GM12873 (cell line): ENCODE measurements at regions not wholly inside any gene's neighbourhood (a gene's known extent, or its start where the extent isn't known, plus 50 kb on each side); places are given as distances from the start of the nearest gene placed in this dataset.

Experiments
- CTCF ChIP-seq: IDR thresholded peaks from 2 replicates; pipeline ENCODE4 v1.5.1; 2012; ENCODE audit warnings: low read depth, mild to moderate bottlenecking, moderate library complexity, low read length, control low read depth; ENCODE audit not compliant: insufficient read depth; ENCODE audit errors: missing control alignments

- TF ChIP-seq CTCF, result no peak
Measured at GRCh38 chr14:83912032-83912642, 1617.8 kb upstream of the FLRT2 start.

GRCh38 chr14:83913476-83913875, 1616.5 kb upstream of the FLRT2 start:
- no peak for TF ChIP-seq CTCF

- no peak for TF ChIP-seq CTCF
Measured at GRCh38 chr14:83918546-83918945, 1611.4 kb upstream of the FLRT2 start.

- TF ChIP-seq CTCF, result no peak
Measured at GRCh38 chr14:83923842-83924241, 1606.1 kb upstream of the FLRT2 start.

- no peak for TF ChIP-seq CTCF
Measured at GRCh38 chr14:83924259-83924658, 1605.7 kb upstream of the FLRT2 start.

- TF ChIP-seq CTCF, result no peak
Measured at GRCh38 chr14:83940253-83940652, 1589.7 kb upstream of the FLRT2 start.

- TF ChIP-seq CTCF, result no peak
Measured at GRCh38 chr14:83958359-83958758, 1571.6 kb upstream of the FLRT2 start.
